ENCODE measurements at regions not wholly inside any gene's neighbourhood (a gene's known extent, or its start where the extent isn't known, plus 50 kb on each side); places are given as distances from the start of the nearest gene placed in this dataset.

GRCh38 chr18:75129717-75130477 lies 79.0 kb downstream of the PTGR3 start:
- H3K27ac ChIP-seq: no peak overlapping the region
- H3K4me1 ChIP-seq: peaks cover 0 to 7% of the 10 kb centered on the region in 2 donors
- intact Hi-C loops (cut with DNase I): no loop called here
- H3K36me3 ChIP-seq: no peaks in the 10 kb centered on the region
- no peaks in the 10 kb centered on the region for H3K27me3 ChIP-seq
- DNase-seq: no peak
- WGBS, 2 donors: 93 to 95% methylated on average over 10 to 11 of the region's 18 CpGs
- TF ChIP-seq POLR2A (IDR thresholded peaks at IDR 0.05) (no peak), CTCF (IDR thresholded peaks at IDR 0.05) (no peak)
- no peak overlapping the region for H3K4me3 ChIP-seq (replicated peaks in 1 of 3)
- no peaks in the 10 kb centered on the region for H3K9me3 ChIP-seq

- Histone ChIP-seq H3K9me3 (no peaks in the 10 kb centered on the region), H3K36me3 (no peaks in the 10 kb centered on the region), H3K27me3 (no peaks in the 10 kb centered on the region), H3K4me3 (replicated peaks in 1 of 3) (no peak overlapping the region), H3K27ac (no peak overlapping the region), H3K4me1 (peaks cover 0 to 7% of the 10 kb centered on the region in 2 donors)
- no peak for TF ChIP-seq POLR2A (IDR thresholded peaks at IDR 0.05)
- no peak for TF ChIP-seq CTCF (IDR thresholded peaks at IDR 0.05)
- 89% methylated on average over 17 of the region's 17 CpGs for WGBS, 2 donors
- intact Hi-C loops (cut with DNase I): no loop called here
- DNase-seq: no peak
These were observed 79.8 kb downstream of the PTGR3 start for GRCh38 chr18:75128911-75129716.

GRCh38 chr18:75128051-75128605 lies 80.8 kb downstream of the PTGR3 start:
- Histone ChIP-seq H3K27ac (no peak overlapping the region), H3K9me3 (no peaks in the 10 kb centered on the region), H3K36me3 (no peaks in the 10 kb centered on the region), H3K4me3 (replicated peaks in 1 of 3) (no peak overlapping the region), H3K27me3 (no peaks in the 10 kb centered on the region), H3K4me1 (no peaks in the 10 kb centered on the region)
- WGBS, 2 donors: 92 to 99% methylated on average over 4 to 7 of the region's 7 CpGs
- DNase-seq: no peak
- intact Hi-C loops (cut with DNase I): no loop called here
- TF ChIP-seq CTCF (IDR thresholded peaks at IDR 0.05) (no peak), POLR2A (IDR thresholded peaks at IDR 0.05) (no peak)

GRCh38 chr18:75127143-75128021 lies 81.6 kb downstream of the PTGR3 start:
- no peak for DNase-seq
- Histone ChIP-seq H3K4me3 (replicated peaks in 1 of 3) (no peak overlapping the region), H3K27ac (no peak overlapping the region), H3K27me3 (no peaks in the 10 kb centered on the region), H3K9me3 (no peaks in the 10 kb centered on the region), H3K4me1 (no peaks in the 10 kb centered on the region), H3K36me3 (no peaks in the 10 kb centered on the region)
- TF ChIP-seq POLR2A (IDR thresholded peaks at IDR 0.05) (no peak), CTCF (IDR thresholded peaks at IDR 0.05) (no peak)
- WGBS, 2 donors: 91 to 93% methylated on average over 13 to 23 of the region's 24 CpGs
- intact Hi-C loops (cut with DNase I): no loop called here
